Fibroblast of skin of left quadriceps (primary cell): ENCODE measurements at regions not wholly inside any gene's neighbourhood (a gene's known extent, or its start where the extent isn't known, plus 50 kb on each side); places are given as distances from the start of the nearest gene placed in this dataset.
"Not testable (repeated sequence)": the region's sequence is repeated elsewhere in the genome, so short reads cannot be mapped to it uniquely, and the experiment has no call there.

Experiments
- DNase-seq, 2 experiments: peaks; one replicate each; pipeline ENCODE4 v3.0.0-alpha.2; 2013; ENCODE audit warnings: low read depth in 2 of 2

GRCh38 chr12:95358111-95359083 lies 115.6 kb upstream of the METAP2 start:
- no peak for DNase-seq

GRCh38 chr12:95365912-95366311 lies 108.0 kb upstream of the METAP2 start:
- no peak for DNase-seq

GRCh38 chr12:95368931-95369330 lies 105.0 kb upstream of the METAP2 start:
- DNase-seq = peak in 1 of 2 experiments; percentile 17

GRCh38 chr12:95371571-95371970 lies 102.4 kb upstream of the METAP2 start:
- no peak for DNase-seq

DNA sequence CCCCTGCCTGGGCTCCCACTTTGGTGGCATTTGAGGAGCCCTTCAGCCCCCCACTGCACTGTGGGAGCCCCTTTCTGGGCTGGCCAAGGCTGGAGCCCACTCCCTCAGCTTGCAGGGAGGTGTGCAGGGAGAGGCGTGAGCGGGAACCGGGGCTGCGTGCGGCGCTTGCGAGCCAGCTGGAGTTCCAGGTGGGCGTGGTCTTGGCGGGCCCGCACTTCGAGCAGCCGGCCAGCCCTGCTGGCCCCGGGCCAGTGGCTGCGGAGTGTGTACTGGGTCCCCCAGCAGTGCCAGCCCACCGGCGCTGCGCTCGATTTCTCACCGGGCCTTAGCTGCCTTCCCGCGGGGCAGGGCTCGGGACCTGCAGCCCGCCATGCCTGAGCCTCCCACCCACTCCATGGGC lies 94.5 kb upstream of the METAP2 start:
- DNase-seq = not testable (repeated sequence)

DNA sequence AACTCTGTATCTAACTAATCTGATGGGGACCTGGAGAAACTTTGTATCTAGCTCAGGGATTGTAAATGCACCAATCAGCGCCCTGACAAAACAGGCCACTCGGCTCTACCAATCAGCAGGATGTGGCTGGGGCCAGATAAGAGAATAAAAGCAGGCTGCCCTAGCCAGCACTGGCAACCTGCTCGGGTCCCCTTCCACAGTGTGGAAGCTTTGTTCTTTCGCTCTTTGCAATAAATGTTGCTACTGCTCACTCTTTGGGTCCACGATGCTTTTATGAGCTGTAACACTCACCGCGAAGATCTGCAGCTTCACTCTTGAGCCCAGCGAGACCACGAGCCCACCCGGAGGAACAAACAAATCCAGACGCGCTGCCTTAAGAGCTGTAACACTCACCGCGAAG lies 93.6 kb upstream of the METAP2 start:
- DNase-seq = not testable (repeated sequence)

GRCh38 chr12:95380997-95381786 lies 92.8 kb upstream of the METAP2 start:
- no peak for DNase-seq

DNA sequence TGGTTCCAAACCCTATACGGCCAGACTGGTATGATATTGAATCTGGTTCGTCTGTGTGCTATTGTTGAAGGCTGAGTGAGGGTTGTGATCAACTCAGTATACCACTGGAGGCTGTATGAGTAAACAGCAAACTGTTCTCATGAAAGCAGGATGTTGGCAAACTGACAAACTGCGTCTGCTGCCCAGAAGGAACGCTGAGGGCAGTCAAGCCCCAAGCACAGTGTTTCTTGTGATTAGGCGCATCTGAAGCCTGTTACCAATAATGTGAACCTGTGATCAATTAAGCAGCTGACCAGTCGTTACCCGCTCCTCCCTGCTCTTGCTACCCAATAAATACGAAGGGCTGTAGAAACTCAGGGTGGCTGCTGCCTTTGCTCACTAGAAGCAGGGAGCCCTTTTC lies 90.0 kb upstream of the METAP2 start:
- not testable (repeated sequence) for DNase-seq

- no peak for DNase-seq
Observed at GRCh38 chr12:95384785-95385184, 89.2 kb upstream of the METAP2 start.

- no peak for DNase-seq
Observed at GRCh38 chr12:95385246-95386035, 88.5 kb upstream of the METAP2 start.

- DNase-seq = no peak
Observed at GRCh38 chr12:95386051-95386450, 87.9 kb upstream of the METAP2 start.

GRCh38 chr12:95388260-95388659 lies 85.7 kb upstream of the METAP2 start:
- DNase-seq = not testable (repeated sequence)

- DNase-seq = no peak
Observed at GRCh38 chr12:95390192-95390591, 83.8 kb upstream of the METAP2 start.

DNA sequence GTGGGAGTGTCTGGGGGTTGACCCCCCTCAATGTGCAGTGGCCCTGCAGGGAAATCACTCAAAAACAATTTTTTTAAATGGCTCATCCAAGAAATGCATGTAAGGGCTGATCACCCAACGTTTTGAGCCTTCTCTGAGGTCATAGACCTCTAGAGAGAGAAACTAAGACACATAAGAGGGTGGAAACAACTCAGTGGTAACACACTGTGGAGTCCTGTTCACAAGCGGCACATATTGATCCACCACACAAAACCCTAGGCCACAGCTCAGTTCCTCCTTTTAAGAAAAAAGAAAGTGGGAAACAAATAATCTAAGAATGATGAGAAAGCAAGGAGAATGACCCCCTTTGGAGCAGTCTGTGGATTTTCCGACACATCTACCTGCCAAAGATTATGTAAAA lies 83.0 kb upstream of the METAP2 start:
- DNase-seq = no peak

GRCh38 chr12:95393191-95393790 lies 80.7 kb upstream of the METAP2 start:
- no peak for DNase-seq

DNA sequence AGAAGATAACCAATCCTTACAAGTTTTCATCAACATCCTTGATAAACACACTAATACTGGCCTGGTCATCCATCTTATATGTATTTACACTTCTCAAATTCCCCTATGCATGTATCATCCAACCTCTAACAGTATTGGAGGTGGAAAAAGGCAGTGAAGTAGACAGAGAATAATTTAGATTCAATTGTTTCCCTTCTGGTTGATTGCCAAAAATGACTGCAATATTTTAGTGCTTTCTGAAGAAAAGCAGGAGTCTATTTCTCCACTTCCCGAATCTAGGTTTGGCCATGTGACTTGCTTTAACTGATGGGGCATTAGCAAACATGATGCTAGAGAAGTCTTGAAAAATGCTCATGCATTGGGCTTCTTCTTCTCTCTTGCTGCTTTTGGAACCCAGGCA lies 78.3 kb upstream of the METAP2 start:
- DNase-seq = no peak

GRCh38 chr12:95396849-95397468 lies 77.0 kb upstream of the METAP2 start:
- DNase-seq = peak in 1 of 2 experiments; percentile 38

DNA sequence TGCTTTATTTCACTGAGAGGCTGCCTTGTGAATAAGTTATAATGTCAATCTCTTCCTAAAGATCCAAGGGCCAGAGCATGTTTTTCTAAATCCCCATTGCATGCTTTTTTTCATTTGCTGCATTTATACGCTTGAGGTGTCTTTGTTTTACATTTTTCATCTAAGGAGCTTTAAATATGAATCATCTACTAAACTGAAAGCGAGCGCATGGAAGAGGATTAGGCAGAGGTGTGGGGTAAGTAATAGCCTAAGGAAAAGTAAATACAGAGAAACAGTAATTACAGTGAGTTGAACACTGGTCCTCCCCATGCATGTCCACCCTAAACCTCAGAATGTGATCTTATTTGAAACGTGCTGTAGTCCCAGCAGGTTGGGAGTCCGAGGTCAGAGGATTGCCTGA lies 76.4 kb upstream of the METAP2 start:
- DNase-seq = no peak

DNA sequence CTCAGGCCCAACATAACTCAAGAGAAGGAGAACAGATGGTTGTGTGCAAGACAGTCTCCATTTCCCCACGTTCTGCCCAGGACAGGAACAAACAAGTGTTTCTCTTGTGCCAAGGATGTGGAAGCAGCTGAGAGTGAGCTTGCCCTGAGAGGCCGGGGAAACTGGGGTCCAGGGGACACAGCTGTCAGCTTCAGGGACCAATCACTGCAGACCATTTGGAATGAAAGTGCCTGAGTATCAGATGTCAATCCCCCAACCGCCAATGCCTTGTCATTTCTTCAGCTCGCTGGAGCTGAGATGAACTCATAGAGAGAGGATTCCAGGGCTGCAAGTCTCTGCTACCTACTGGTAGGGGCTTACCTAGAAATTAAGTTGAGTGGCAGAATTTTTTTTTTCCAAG lies 71.9 kb upstream of the METAP2 start:
- DNase-seq = no peak

DNA sequence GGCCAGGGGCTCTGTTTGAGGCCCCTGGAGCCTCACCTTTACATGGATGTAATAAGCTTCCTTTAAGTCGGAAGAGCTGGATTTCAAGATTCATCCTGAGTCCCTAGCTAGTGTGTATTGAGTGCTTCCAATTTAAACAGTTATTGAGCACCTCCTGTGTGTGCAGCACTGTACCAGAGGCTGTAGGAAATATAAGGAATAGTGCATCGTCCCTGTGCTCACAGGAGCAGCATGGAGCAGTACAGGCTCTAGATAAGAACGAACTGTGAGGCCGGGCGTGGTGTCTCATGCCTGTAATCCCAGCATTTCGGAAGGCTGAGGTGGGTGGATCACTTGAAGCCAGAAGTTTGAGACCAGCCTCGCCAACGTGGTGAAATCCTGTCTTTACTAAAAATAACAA lies 65.8 kb upstream of the METAP2 start:
- DNase-seq = no peak

DNA sequence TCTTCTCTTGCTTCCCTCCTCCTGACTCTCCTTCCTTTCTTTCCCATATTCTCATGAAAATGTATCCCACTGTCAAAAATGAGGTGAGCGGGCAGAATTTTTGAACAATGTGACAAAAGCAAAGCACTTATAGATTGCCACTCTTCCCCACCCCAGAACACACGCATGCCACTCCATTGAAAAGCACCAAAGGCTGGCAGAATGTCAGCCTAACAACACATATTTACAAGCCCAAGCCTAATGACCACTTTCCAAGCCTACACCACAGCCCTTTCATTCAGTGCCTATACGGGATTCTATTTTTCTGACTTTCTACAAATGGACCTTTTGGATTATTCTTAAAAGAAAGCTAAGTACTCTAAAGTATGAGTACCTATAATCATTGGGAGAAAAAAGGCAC lies 62.9 kb upstream of the METAP2 start:
- no peak for DNase-seq
